Endothelial cell of umbilical vein (primary cell): ENCODE measurements at regions not wholly inside any gene's neighbourhood (a gene's known extent, or its start where the extent isn't known, plus 50 kb on each side); places are given as distances from the start of the nearest gene placed in this dataset.

Experiments used
- GATA2 ChIP-seq: IDR thresholded peaks from 2 replicates; pipeline ENCODE4 v1.7.0; 2011; ENCODE audit warnings: low read depth, mild to moderate bottlenecking, moderate library complexity, mixed read lengths, low read length; ENCODE audit not compliant: insufficient read length, insufficient read depth
- POLR2A ChIP-seq: IDR thresholded peaks from 2 replicates; pipeline ENCODE4 v1.6.1; 2012; ENCODE audit warnings: low read depth, mild to moderate bottlenecking, control low read depth, low read length
- POLR2AphosphoS5 ChIP-seq: IDR thresholded peaks from 2 replicates; pipeline ENCODE4 v1.6.1; 2012; ENCODE audit warnings: low read depth, mild to moderate bottlenecking, control low read depth, low read length, moderate library complexity; ENCODE audit not compliant: insufficient read depth
- TF ChIP-seq, protein P1 (sequence below), 2 donors: IDR thresholded peaks; 1 replicate in 1 of 2; 2 replicates in 1 of 2; pipeline ENCODE4 v1.5.1; 2011; ENCODE audit warnings: low read length in 2 of 2, mild to moderate bottlenecking in 2 of 2, moderate library complexity in 2 of 2, control low read depth in 1 of 2, inconsistent platforms in 1 of 2, low read depth in 1 of 2; ENCODE audit not compliant: insufficient read depth in 1 of 2; ENCODE audit errors: extremely low read depth in 1 of 2
- TF ChIP-seq, protein P2 (sequence below): IDR thresholded peaks from 2 replicates; pipeline ENCODE4 v1.6.1; 2011; ENCODE audit not compliant: insufficient read depth, insufficient read length

DNA sequence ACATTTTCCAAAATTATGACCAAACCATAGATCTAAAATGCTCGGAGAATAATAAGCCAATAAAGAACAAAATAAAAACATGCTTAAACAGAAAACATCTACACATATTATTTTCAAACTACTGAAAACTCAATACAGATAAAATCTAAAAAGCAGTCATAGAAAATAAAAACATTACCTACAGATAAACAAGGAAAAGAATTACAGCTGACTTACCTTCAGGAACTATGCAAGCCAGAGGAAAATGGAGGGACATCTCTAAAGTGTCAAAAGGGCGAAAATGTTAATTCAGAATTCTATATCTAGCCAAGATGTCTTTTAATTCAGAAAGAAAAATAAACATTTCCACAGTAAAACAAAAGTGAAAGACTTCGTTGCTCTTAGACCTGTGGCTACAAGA lies 112.9 kb upstream of the GYPC start:
- TF ChIP-seq, protein P1, sequence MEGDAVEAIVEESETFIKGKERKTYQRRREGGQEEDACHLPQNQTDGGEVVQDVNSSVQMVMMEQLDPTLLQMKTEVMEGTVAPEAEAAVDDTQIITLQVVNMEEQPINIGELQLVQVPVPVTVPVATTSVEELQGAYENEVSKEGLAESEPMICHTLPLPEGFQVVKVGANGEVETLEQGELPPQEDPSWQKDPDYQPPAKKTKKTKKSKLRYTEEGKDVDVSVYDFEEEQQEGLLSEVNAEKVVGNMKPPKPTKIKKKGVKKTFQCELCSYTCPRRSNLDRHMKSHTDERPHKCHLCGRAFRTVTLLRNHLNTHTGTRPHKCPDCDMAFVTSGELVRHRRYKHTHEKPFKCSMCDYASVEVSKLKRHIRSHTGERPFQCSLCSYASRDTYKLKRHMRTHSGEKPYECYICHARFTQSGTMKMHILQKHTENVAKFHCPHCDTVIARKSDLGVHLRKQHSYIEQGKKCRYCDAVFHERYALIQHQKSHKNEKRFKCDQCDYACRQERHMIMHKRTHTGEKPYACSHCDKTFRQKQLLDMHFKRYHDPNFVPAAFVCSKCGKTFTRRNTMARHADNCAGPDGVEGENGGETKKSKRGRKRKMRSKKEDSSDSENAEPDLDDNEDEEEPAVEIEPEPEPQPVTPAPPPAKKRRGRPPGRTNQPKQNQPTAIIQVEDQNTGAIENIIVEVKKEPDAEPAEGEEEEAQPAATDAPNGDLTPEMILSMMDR (IDR thresholded peaks at IDR 0.05; ENCODE audit: extremely low read depth in 1 of 2, insufficient read depth in 1 of 2, low read depth in 1 of 2, low read length in 2 of 2), result no peak
- TF ChIP-seq POLR2AphosphoS5, result no peak
- TF ChIP-seq POLR2A, result no peak
- no peak for TF ChIP-seq GATA2
- TF ChIP-seq, protein P2, sequence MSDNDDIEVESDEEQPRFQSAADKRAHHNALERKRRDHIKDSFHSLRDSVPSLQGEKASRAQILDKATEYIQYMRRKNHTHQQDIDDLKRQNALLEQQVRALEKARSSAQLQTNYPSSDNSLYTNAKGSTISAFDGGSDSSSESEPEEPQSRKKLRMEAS, result no peak
